Stimulated activated CD8-positive, alpha-beta memory T cell treated with anti-CD3 and anti-CD28 coated beads, Interleukin-15, amount 100 ng/mL, for 48 hours (primary cell): ENCODE measurements at regions not wholly inside any gene's neighbourhood (a gene's known extent, or its start where the extent isn't known, plus 50 kb on each side); places are given as distances from the start of the nearest gene placed in this dataset.

Experiments
- DNase-seq, 2 donors: peaks; one replicate each; pipeline ENCODE4 v3.0.0-alpha.2; 2020; ENCODE audit warnings: low read depth in 2 of 2

GRCh38 chr1:90780981-90781380 lies 63.9 kb upstream of the BARHL2 start:
- DNase-seq: no peak

GRCh38 chr1:90779573-90779972 lies 62.5 kb upstream of the BARHL2 start:
- no peak for DNase-seq

DNA sequence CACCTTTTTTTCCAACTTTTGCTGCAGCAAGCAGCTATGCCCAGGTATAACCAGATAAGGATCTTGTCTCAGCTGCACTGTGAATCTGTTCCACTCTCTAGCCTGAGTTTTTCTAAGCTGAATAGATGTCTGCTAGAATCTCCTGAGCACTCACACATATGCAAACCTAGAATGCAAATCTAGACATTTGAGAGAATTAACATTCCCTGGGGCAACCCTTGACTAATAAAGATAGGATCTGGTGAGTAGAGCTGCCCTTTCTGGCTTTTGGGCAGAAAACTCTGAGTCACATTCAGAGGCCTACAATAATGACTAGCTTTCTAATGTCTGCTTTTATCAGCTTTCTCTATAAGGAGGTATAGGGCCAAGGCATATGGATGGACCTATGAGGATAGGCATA lies 61.4 kb upstream of the BARHL2 start:
- DNase-seq: no peak

DNA sequence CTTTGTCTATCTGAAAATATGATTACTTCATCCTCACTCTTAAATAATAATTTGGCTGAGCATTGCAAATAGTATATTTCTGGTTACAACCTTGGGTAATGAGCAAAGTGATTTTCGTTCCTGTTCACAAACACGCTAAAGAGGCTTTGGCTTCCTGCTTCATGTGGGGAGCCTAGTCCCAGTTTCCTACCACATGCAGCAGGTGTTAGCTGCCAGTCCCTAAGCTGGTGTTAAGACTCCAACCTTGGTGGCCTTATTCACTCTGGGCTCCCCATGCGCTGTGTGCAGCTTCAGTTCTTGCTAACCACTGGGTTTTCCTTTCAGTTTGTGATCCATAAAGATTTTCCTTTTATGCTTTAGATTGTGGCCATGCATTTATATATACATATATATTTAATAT lies 56.7 kb upstream of the BARHL2 start:
- DNase-seq: no peak

DNA sequence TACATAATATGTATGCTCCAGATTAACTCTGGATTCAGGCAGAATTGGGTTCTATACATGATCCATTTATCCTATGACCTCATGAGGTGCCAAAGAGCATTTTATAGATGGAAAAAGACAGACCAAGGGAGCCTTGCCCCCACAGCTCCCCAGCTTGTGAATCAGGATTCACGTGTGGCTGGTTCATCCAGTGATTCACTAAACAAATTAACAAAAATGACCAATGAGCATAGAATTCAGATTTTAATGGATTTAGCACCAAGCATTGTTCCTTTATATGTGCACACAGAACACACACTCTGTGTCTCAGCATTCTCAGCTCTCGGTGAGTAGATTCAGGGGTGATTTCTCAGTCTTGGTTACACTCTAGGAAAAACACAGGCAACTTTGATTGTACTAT lies 51.7 kb upstream of the BARHL2 start:
- no peak for DNase-seq

- no peak for DNase-seq
These were observed 51.0 kb upstream of the BARHL2 start for GRCh38 chr1:90768098-90768497.
